HG03066 (cell line): ENCODE measurements at regions not wholly inside any gene's neighbourhood (a gene's known extent, or its start where the extent isn't known, plus 50 kb on each side); places are given as distances from the start of the nearest gene placed in this dataset.
"Not testable (repeated sequence)": the region's sequence is repeated elsewhere in the genome, so short reads cannot be mapped to it uniquely, and the experiment has no call there.

ENCODE experiments used
- ATAC-seq: cut with Tn5 transposase; IDR thresholded peaks from one replicate; pipeline ENCODE4 v1.9.1; 2021; ENCODE audit warnings: low read depth; ENCODE audit not compliant: unreplicated experiment

- no peak for ATAC-seq
Observed at GRCh38 chr1:221022331-221022730, 143.1 kb downstream of the HLX start.

GRCh38 chr1:221023482-221023881 lies 144.2 kb downstream of the HLX start:
- no peak for ATAC-seq

GRCh38 chr1:221025501-221025900 lies 146.3 kb downstream of the HLX start:
- no peak for ATAC-seq

GRCh38 chr1:221025956-221026355 lies 146.7 kb downstream of the HLX start:
- no peak for ATAC-seq

- no peak for ATAC-seq
Observed at GRCh38 chr1:221029981-221030649, 150.9 kb downstream of the HLX start.

GRCh38 chr1:221030990-221031389 lies 151.7 kb downstream of the HLX start:
- ATAC-seq: no peak

GRCh38 chr1:221031458-221032203 lies 152.4 kb downstream of the HLX start:
- no peak for ATAC-seq

- ATAC-seq: no peak
Observed at GRCh38 chr1:221032204-221032585, 153.0 kb downstream of the HLX start.

GRCh38 chr1:221032637-221033280 lies 153.5 kb downstream of the HLX start:
- ATAC-seq: no peak

GRCh38 chr1:221035662-221036153 lies 156.5 kb downstream of the HLX start:
- ATAC-seq: no peak

- no peak for ATAC-seq
Observed at GRCh38 chr1:221039616-221040015, 160.4 kb downstream of the HLX start.

GRCh38 chr1:221040101-221040500 lies 160.9 kb downstream of the HLX start:
- ATAC-seq: no peak

- no peak for ATAC-seq
Observed at GRCh38 chr1:221040691-221041285, 161.5 kb downstream of the HLX start.

GRCh38 chr1:221044538-221044937 lies 165.3 kb downstream of the HLX start:
- ATAC-seq: no peak

GRCh38 chr1:221045151-221045550 lies 165.9 kb downstream of the HLX start:
- no peak for ATAC-seq

GRCh38 chr1:221045842-221046831 lies 166.9 kb downstream of the HLX start:
- ATAC-seq: peak; percentile 86

- not testable (repeated sequence) for ATAC-seq
Observed at GRCh38 chr1:221051391-221051790, 172.1 kb downstream of the HLX start.

- ATAC-seq: no peak
Observed at GRCh38 chr1:221053889-221054288, 174.6 kb downstream of the HLX start.

- no peak for ATAC-seq
Observed at GRCh38 chr1:221059506-221059905, 180.3 kb downstream of the HLX start.

- ATAC-seq: no peak
Observed at GRCh38 chr1:221063651-221064050, 184.4 kb downstream of the HLX start.
